Breast epithelium (tissue), 4 donors: ENCODE measurements at regions not wholly inside any gene's neighbourhood (a gene's known extent, or its start where the extent isn't known, plus 50 kb on each side); places are given as distances from the start of the nearest gene placed in this dataset.
"Not testable (repeated sequence)": the region's sequence is repeated elsewhere in the genome, so short reads cannot be mapped to it uniquely, and the experiment has no call there.

Source experiments
- DNase-seq, 2 donors: peaks; one replicate each; pipeline ENCODE4 v3.0.0-alpha.2; 2019; ENCODE audit warnings: low spot score in 2 of 2
- H3K27ac ChIP-seq, 2 donors: fragments of 200-600 bp; sonication (generic) in 1 of 2; one replicate each; pipeline ENCODE4 v1.5.1; 2016 to 2019; ENCODE audit warnings: mild to moderate bottlenecking in 1 of 2
- H3K27me3 ChIP-seq, 2 donors: fragments of 200-600 bp; sonication (generic) in 1 of 2; one replicate each; pipeline versions ENCODE4 v1.5.1 to v1.6.0; 2017 to 2019; ENCODE audit warnings: control low read depth in 1 of 2, mild to moderate bottlenecking in 1 of 2
- H3K36me3 ChIP-seq: fragments of 200-600 bp; one replicate; pipeline ENCODE4 v1.5.1; 2019
- H3K4me1 ChIP-seq, 2 donors: fragments of 200-600 bp; sonication (generic); one replicate each; pipeline ENCODE4 v1.5.1; 2016 to 2019; ENCODE audit warnings: control low read depth in 1 of 2
- H3K4me3 ChIP-seq, 3 donors: fragments of 200-600 bp; sonication (generic); 1 replicate in 2 of 3; 2 replicates in 1 of 3; pipeline ENCODE4 v1.5.1; 2016 to 2019; ENCODE audit warnings: mild to moderate bottlenecking in 3 of 3, moderate library complexity in 2 of 3
- H3K9me3 ChIP-seq, 2 donors: fragments of 200-600 bp; sonication (generic) in 1 of 2; one replicate each; pipeline ENCODE4 v1.5.1; 2016 to 2019; ENCODE audit warnings: control low read depth in 1 of 2
- POLR2A ChIP-seq: fragments of 450-650 bp; IDR thresholded peaks from one replicate; pipeline ENCODE4 v1.6.1; 2016; ENCODE audit warnings: antibody characterized with exemption, mild to moderate bottlenecking, moderate library complexity
- POLR2AphosphoS5 ChIP-seq, 3 donors: sonication (generic); formaldehyde crosslinking; IDR thresholded peaks; one replicate each; pipeline ENCODE4 v1.6.1; 2017; ENCODE audit warnings: antibody characterized with exemption in 3 of 3
- intact Hi-C: fragments of 100-400 bp; cut with DNase I; formaldehyde crosslinking; loops from one replicate; pipeline ENCODE4 v1.15.1; 2023; ENCODE audit warnings: low total_unique reads
- TF ChIP-seq, protein P1 (sequence below), 3 donors: fragments of 450-650 bp; IDR thresholded peaks; one replicate each; pipeline ENCODE4 v1.5.1; 2016 to 2017; ENCODE audit warnings: antibody characterized with exemption in 3 of 3, mild to moderate bottlenecking in 3 of 3, moderate library complexity in 3 of 3

DNA sequence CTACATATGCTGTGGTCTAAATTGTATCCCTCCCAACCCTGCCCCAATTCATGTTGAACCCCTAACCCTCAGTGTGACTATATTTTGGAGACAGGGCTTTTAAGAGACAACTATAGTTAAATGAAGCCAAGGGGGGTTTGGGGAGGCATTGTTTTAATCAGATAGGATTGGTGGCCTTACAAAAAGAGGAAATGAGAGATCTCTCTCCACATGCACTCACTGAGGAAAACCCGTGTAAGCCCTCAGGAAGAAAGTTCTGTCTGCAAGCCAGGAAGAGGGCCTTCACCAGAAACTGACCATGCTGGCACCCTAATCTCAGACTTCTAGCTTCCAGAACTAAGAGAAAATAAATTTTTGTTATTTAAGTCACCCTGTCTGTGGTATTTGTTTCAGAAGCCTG lies 276.7 kb downstream of the KIF20B start:
- Histone ChIP-seq H3K27me3 (no peaks in the 10 kb centered on the region), H3K27ac (no peak overlapping the region), H3K4me3 (no peak overlapping the region), H3K36me3 (no peaks in the 10 kb centered on the region), H3K4me1 (no peaks in the 10 kb centered on the region), H3K9me3 (no peaks in the 10 kb centered on the region)
- intact Hi-C loops: no loop called here
- DNase-seq: no peak
- TF ChIP-seq, protein P1, sequence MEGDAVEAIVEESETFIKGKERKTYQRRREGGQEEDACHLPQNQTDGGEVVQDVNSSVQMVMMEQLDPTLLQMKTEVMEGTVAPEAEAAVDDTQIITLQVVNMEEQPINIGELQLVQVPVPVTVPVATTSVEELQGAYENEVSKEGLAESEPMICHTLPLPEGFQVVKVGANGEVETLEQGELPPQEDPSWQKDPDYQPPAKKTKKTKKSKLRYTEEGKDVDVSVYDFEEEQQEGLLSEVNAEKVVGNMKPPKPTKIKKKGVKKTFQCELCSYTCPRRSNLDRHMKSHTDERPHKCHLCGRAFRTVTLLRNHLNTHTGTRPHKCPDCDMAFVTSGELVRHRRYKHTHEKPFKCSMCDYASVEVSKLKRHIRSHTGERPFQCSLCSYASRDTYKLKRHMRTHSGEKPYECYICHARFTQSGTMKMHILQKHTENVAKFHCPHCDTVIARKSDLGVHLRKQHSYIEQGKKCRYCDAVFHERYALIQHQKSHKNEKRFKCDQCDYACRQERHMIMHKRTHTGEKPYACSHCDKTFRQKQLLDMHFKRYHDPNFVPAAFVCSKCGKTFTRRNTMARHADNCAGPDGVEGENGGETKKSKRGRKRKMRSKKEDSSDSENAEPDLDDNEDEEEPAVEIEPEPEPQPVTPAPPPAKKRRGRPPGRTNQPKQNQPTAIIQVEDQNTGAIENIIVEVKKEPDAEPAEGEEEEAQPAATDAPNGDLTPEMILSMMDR (IDR thresholded peaks at IDR 0.05): no peak
- TF ChIP-seq POLR2A (no peak), POLR2AphosphoS5 (IDR thresholded peaks at IDR 0.05) (no peak)

DNA sequence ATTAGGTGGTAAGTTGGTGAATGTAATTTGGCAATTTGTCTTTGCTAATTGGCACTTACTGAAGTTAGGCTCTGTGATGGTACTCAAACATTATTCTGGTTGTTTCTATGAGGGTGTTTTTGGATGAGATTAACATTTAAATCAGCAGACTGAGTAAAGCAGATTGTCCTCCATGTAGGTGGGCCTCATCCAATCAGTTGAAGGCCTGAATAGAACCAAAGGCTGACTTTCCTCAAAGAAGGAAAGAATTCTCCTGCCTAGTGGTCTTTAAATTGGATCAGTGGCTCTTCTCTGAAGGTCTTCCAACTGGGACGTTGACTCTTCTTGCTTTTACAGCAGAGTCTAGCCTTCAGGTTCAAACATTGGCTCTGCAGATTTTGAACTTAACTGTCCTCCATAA lies 278.3 kb downstream of the KIF20B start:
- H3K9me3 ChIP-seq: no peaks in the 10 kb centered on the region

DNA sequence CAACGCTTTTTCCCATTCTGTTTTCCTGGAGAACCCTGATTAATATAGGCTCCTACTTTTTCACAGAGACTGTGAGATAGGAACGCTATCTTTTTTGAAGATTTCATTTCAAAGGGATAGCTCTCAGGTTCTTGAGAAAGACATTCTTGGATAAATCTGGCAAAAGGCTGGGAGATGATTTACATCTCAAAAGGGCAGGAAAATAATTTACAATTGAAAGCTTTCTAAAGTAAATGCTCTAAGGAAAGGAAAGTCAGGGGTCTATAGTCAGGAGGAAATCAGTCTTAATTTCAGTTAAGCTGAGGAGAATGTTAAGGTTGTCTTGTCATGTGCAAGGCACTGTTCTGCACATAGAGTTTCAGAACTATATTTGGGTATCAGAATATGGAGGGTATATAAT lies 278.8 kb downstream of the KIF20B start:
- no peak for TF ChIP-seq POLR2AphosphoS5 (IDR thresholded peaks at IDR 0.05)
- TF ChIP-seq, protein P1 (IDR thresholded peaks at IDR 0.05): no peak
- TF ChIP-seq POLR2A: no peak
- Histone ChIP-seq H3K27me3 (no peaks in the 10 kb centered on the region), H3K4me1 (no peaks in the 10 kb centered on the region), H3K9me3 (no peaks in the 10 kb centered on the region), H3K27ac (no peak overlapping the region), H3K36me3 (no peaks in the 10 kb centered on the region), H3K4me3 (no peak overlapping the region)
- intact Hi-C loops: no loop called here
- DNase-seq: no peak

More for the DNA sequence above, 278.3 kb downstream of the KIF20B start:
- H3K4me3 ChIP-seq: no peak overlapping the region
- no peaks in the 10 kb centered on the region for H3K36me3 ChIP-seq
- TF ChIP-seq POLR2A (no peak), POLR2AphosphoS5 (IDR thresholded peaks at IDR 0.05) (no peak)
- TF ChIP-seq, protein P1 (IDR thresholded peaks at IDR 0.05): no peak
- intact Hi-C loops: no loop called here
- DNase-seq: no peak
- H3K4me1 ChIP-seq: no peaks in the 10 kb centered on the region
- H3K27ac ChIP-seq: no peak overlapping the region
- no peaks in the 10 kb centered on the region for H3K27me3 ChIP-seq

DNA sequence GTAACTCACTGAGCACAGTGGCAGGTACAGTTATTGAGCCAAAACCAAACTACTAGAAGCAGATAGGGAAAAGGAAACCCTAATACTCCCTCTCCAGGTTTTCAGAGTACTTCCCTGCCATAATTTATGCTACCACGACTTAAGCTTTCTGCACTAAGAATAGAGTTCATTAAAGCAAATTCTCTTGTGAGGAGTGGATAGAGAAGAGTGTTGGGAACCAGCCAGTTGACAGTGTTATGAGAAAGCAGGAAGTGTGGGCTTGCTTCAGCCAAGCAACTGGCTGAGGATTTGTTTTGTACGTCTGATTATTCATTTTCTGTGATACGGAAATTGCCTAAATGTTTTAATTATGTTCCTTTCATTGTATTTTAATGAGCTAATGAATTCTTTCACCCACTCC lies 280.5 kb downstream of the KIF20B start:
- intact Hi-C loops: no loop called here
- DNase-seq: no peak
- Histone ChIP-seq H3K4me1 (no peaks in the 10 kb centered on the region), H3K27ac (no peak overlapping the region), H3K27me3 (no peaks in the 10 kb centered on the region), H3K9me3 (no peaks in the 10 kb centered on the region), H3K36me3 (no peaks in the 10 kb centered on the region), H3K4me3 (no peak overlapping the region)
- TF ChIP-seq POLR2AphosphoS5 (IDR thresholded peaks at IDR 0.05) (no peak), POLR2A (no peak)
- TF ChIP-seq, protein P1 (IDR thresholded peaks at IDR 0.05): no peak

DNA sequence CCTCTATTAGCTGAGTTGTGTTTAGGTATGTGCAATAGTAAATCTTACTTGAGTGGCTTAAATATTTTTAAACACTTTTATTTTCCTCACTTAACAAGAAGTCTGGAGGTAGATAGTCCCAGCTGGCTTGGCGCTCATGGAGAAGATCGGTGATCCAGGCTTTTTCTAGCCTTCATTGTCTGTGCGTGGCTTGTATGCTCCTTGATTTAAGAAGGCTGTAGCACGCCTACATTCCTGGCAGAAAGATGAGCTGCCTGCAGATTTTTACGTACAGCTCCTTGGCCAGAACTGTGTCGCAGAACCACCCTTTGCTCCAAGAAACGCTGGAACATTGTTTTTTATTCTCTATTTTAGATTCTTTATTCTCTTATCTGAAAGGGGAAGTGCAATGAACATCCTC lies 284.1 kb downstream of the KIF20B start:
- Histone ChIP-seq H3K4me3 (no peak overlapping the region), H3K36me3 (no peaks in the 10 kb centered on the region), H3K27ac (no peak overlapping the region), H3K4me1 (no peaks in the 10 kb centered on the region), H3K27me3 (no peaks in the 10 kb centered on the region), H3K9me3 (no peaks in the 10 kb centered on the region)
- intact Hi-C loops: no loop called here
- TF ChIP-seq POLR2AphosphoS5 (IDR thresholded peaks at IDR 0.05): no peak
- TF ChIP-seq, protein P1 (IDR thresholded peaks at IDR 0.05): no peak
- no peak for TF ChIP-seq POLR2A
- DNase-seq: no peak

DNA sequence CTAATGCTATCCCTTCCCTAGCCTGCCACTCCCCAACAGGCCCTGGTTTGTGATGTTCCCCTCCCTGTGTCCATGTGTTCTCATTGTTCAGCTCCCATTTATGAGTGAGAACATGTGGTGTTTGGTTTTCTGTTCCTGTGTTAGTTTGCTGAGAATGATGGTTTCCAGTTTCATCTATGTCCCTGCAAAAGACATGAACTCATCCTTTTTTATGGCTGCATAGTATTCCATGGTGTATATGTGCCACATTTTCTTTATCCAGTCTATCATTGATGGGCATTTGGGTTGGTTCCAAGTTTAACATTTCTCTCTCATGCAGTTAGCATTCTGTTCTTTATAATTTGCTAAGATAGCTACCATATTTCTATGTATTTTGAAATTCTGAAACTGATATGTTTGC lies 287.0 kb downstream of the KIF20B start:
- intact Hi-C loops, H3K4me3 ChIP-seq, H3K27ac ChIP-seq, H3K36me3 ChIP-seq, H3K27me3 ChIP-seq, DNase-seq, H3K4me1 ChIP-seq, H3K9me3 ChIP-seq: not testable (repeated sequence)
